ENCODE measurements at regions not wholly inside any gene's neighbourhood (a gene's known extent, or its start where the extent isn't known, plus 50 kb on each side); places are given as distances from the start of the nearest gene placed in this dataset.
"Not testable (repeated sequence)": the region's sequence is repeated elsewhere in the genome, so short reads cannot be mapped to it uniquely, and the experiment has no call there.

GRCh38 chr5:135149956-135150723, 116.1 kb upstream of the PITX1 start:
- Histone ChIP-seq H3K27me3 (no peaks in the 10 kb centered on the region), H3K36me3 (no peaks in the 10 kb centered on the region), H3K27ac (no peak overlapping the region), H3K4me3 (no peak overlapping the region), H3K4me1 (no peaks in the 10 kb centered on the region), H3K9me3 (no peaks in the 10 kb centered on the region)
- no peak for DNase-seq
- intact Hi-C loops (cut with DNase I), result no loop called here
- 87 to 89% methylated on average over 13 of the region's 13 CpGs for WGBS, 2 donors
- TF ChIP-seq EP300 (IDR thresholded peaks at IDR 0.05) (no peak), POLR2AphosphoS5 (IDR thresholded peaks at IDR 0.05) (no peak), CTCF (IDR thresholded peaks at IDR 0.05) (no peak)

GRCh38 chr5:135149229-135149955, 115.4 kb upstream of the PITX1 start:
- 80 to 85% methylated on average over 5 of the region's 5 CpGs for WGBS, 2 donors
- H3K4me1 ChIP-seq, result no peaks in the 10 kb centered on the region
- H3K4me3 ChIP-seq, result no peak overlapping the region
- H3K9me3 ChIP-seq, result no peaks in the 10 kb centered on the region
- H3K27ac ChIP-seq, result no peak overlapping the region
- no peaks in the 10 kb centered on the region for H3K27me3 ChIP-seq
- TF ChIP-seq POLR2A (IDR thresholded peaks at IDR 0.05) (no peak), EP300 (IDR thresholded peaks at IDR 0.05) (no peak), POLR2AphosphoS5 (IDR thresholded peaks at IDR 0.05) (no peak), CTCF (IDR thresholded peaks at IDR 0.05) (no peak)
- no peaks in the 10 kb centered on the region for H3K36me3 ChIP-seq
- no peak for DNase-seq
- intact Hi-C loops (cut with DNase I), result no loop called here

- TF ChIP-seq CTCF (IDR thresholded peaks at IDR 0.05) (no peak), POLR2A (IDR thresholded peaks at IDR 0.05) (no peak), EP300 (IDR thresholded peaks at IDR 0.05) (no peak), POLR2AphosphoS5 (IDR thresholded peaks at IDR 0.05) (no peak)
- no peak overlapping the region for H3K4me3 ChIP-seq
- WGBS, 2 donors, result 95% methylated on average over 10 of the region's 10 CpGs
- no peak for DNase-seq
- H3K27ac ChIP-seq, result no peak overlapping the region
- no peaks in the 10 kb centered on the region for H3K9me3 ChIP-seq
- no peaks in the 10 kb centered on the region for H3K4me1 ChIP-seq
- no peaks in the 10 kb centered on the region for H3K27me3 ChIP-seq
- intact Hi-C loops (cut with DNase I), result no loop called here
- H3K36me3 ChIP-seq, result no peaks in the 10 kb centered on the region
Measured at GRCh38 chr5:135147294-135148090, 113.5 kb upstream of the PITX1 start.

- H3K4me1 ChIP-seq, result peaks cover 0 to 6% (median 5%) of the 10 kb centered on the region in 4 donors
- no peak for TF ChIP-seq POLR2A (IDR thresholded peaks at IDR 0.05)
- no peak for TF ChIP-seq CTCF (IDR thresholded peaks at IDR 0.05)
- no peak for TF ChIP-seq POLR2AphosphoS5 (IDR thresholded peaks at IDR 0.05)
- H3K27ac ChIP-seq, result no peak overlapping the region
- no peaks in the 10 kb centered on the region for H3K9me3 ChIP-seq
- DNase-seq, result no peak
- no peaks in the 10 kb centered on the region for H3K36me3 ChIP-seq
- H3K4me3 ChIP-seq, result no peak overlapping the region
- intact Hi-C loops (cut with DNase I), result no loop called here
- 94 to 97% methylated on average over 2 of the region's 2 CpGs for WGBS, 2 donors
- H3K27me3 ChIP-seq, result no peaks in the 10 kb centered on the region
Measured at GRCh38 chr5:135145985-135146384, 112.0 kb upstream of the PITX1 start.

DNA sequence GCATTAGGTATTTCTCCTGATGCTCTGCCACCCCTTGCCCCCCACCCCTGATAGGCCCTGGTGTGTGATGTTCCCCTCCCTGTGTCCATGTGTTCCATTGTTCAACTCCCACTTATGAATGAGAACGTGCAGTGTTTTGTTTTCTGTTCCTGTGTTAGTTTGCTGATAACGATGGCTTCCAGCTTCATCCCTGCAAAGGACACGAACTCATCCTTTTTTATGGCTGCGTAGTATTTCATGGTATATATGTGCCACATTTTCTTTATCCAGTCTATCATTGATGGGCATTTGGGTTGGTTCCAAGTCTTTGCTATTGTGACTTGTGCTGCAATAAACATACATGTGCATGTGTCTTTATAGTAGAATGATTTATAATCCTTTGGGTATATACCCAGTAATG, 109.7 kb upstream of the PITX1 start:
- H3K27ac ChIP-seq, H3K4me3 ChIP-seq, DNase-seq, H3K9me3 ChIP-seq, H3K27me3 ChIP-seq, H3K36me3 ChIP-seq: not testable (repeated sequence)
- intact Hi-C loops (cut with DNase I), result loop anchor here (5.0 kb wide), 1 partner anchor 49 kb away; no protein-coding TSS in a partner anchor
- H3K4me1 ChIP-seq, result peaks cover 0 to 29% (median 28%) of the 10 kb centered on the region in 4 donors
- 75 to 90% methylated on average over 4 of the region's 4 CpGs for WGBS, 2 donors
